Muscle of back (tissue), 3 donors: ENCODE measurements at regions not wholly inside any gene's neighbourhood (a gene's known extent, or its start where the extent isn't known, plus 50 kb on each side); places are given as distances from the start of the nearest gene placed in this dataset.

Experiments used
- DNase-seq, 3 donors: peaks; one replicate each; pipeline versions ENCODE4 v3.0.0 to v3.0.0-alpha.2; 2013

DNA sequence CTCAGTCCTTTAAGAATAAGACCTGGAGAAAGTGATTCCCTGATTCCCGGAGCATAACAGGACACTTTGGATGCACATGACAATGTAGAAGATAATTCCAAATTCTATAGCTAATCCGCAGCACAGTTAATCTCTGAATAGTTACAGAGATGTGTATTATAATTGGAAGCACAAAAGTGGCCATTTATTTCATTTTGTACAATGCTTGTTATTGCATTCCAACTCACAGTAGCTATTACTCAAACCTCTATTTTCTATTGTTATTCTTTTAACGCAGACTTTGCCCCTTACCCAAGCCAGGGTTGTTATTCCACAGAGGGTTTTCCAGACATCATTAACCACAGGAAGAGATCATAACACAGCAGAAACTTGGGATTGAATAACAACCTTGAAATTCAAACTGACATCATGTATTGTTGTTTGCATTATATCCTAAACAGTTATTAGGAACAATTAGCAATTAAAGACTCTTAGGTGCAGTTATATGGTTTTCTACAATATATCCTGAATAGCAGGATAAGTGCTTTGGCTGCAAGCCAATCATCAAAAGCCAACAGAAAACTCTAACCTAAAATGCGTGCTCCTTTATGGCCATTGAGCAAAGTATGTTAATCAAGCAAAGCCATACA is 984.0 kb upstream of the TENM3 start:
- DNase-seq, result no peak

- DNase-seq, result peak; percentile 3 to 9 (median 4)
Measured at GRCh38 chr4:181261279-181261678, 981.9 kb upstream of the TENM3 start.

- no peak for DNase-seq
Measured at GRCh38 chr4:181264893-181265292, 978.3 kb upstream of the TENM3 start.

DNA sequence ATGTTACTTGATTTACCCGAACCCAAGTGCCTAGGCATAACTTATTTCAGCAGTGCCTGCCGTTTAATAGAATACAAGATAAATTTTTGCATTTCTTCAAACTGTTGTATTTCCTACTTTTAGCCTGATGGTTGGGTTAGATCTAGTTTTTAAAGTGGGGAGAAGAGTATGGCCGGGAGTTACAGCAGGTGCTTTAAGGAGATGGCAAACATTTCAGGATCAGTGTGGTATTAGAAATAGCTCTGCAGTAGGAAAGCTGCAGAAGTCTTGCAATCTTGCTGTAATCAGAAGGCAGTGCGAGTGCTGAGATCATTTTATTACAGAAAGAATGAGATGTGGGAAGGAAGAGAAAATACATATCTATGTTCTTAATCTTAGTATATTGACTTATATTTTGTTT is 977.8 kb upstream of the TENM3 start:
- DNase-seq, result no peak

GRCh38 chr4:181271116-181271640 is 972.0 kb upstream of the TENM3 start:
- DNase-seq, result no peak

GRCh38 chr4:181272422-181272821 is 970.8 kb upstream of the TENM3 start:
- peak; percentile 52 to 79 (median 52) for DNase-seq

- no peak for DNase-seq
Measured at GRCh38 chr4:181278941-181279340, 964.3 kb upstream of the TENM3 start.

DNA sequence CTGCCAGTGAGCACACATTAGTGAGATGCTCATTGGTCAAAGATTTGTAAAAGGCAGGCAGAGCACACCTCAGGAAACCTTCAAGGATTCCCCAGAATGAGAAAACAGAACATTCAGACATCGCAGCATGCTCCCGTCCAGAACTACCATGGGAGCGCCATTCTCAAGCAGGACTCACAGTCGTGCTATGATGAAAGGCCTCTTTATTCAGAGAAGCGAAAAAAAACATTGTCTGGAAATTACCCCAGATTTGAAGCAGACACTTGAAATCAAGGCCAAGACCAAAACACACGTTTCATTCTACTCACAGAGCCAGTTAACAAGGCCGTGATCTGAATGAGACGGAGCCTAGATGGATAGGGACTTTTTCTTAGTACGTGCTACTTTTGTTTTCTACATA is 961.8 kb upstream of the TENM3 start:
- DNase-seq, result no peak

GRCh38 chr4:181289198-181289597 is 954.0 kb upstream of the TENM3 start:
- DNase-seq, result no peak

GRCh38 chr4:181291615-181292014 is 951.6 kb upstream of the TENM3 start:
- DNase-seq, result no peak

- no peak for DNase-seq
Measured at GRCh38 chr4:181293014-181293413, 950.2 kb upstream of the TENM3 start.

GRCh38 chr4:181293541-181293940 is 949.7 kb upstream of the TENM3 start:
- DNase-seq, result no peak

DNA sequence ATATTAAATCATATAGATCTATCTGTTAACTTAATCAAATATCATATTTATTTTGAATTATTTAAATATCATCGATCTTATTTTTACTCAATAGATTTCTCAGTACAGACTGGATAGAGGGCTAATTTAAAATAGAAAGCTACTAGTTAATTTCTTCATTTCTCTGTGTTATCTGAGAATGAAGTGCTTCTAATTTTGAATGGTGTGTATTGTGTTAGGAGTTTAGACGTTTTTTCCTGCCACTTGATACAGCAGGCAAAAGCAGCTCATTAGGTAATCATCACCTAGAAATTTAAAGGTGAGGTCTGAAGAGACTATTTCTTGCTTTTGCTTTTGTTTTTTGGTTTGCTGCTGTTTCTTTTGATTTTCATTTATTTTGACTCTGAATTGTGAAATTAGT is 948.8 kb upstream of the TENM3 start:
- no peak for DNase-seq

- DNase-seq, result peak in 1 of 3 donors; percentile 25
Measured at GRCh38 chr4:181301735-181302710, 941.2 kb upstream of the TENM3 start.

DNA sequence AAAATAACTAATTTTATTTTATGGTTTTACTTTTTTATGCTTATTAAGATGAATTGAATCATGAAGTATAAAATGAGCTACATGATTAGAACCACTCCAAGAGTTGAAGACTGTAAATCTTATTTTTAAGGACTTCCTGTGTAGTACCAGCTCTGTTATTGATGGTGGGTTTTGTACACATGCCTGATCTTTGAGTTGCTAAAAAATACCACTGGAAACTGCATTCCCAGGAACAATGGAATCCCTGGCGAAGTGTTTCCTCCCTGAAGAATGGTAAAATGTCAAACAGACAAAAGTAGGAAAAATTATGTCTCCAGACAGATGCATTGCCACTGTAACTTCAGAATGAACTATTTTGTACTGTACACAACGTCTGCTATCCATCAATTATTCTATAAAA is 935.4 kb upstream of the TENM3 start:
- no peak for DNase-seq

DNA sequence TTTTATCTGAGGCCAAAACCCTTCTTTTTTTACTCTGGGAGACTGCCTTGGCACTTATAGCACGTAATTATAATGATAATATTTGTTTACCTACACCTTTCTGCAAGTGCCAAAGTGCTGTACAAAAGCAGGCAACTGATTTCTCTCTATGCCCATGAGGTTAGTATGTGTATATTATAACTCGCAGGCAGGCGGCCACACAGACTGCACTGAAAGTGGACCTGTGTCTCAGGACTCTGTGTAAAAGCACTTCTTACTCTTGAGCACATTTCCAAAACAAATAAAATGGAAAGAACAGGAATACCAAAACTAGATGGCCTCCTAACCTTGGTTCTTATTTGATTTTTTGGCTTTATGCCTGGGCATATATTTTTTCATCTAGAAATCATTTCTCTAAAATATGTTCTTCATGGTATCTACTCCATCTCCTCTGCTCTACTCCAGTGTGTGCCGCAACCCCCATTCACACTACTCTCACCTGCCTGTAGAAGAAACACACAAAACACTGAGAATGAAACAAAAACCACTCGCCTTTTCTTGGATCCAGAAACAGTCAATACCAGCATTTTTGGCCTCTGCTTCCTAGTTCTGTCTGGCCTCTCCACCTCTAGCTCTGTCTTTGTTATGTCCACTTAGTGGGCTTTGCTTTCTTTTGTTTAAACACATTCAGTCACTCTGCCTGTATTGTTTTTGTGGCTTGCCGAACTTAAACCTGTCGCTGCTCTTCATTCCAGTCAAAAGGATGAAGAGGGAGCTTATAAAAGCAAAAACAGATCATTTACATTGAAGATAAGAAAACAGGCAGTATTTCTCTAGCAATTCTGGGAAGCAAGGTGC is 934.5 kb upstream of the TENM3 start:
- DNase-seq, result no peak

DNA sequence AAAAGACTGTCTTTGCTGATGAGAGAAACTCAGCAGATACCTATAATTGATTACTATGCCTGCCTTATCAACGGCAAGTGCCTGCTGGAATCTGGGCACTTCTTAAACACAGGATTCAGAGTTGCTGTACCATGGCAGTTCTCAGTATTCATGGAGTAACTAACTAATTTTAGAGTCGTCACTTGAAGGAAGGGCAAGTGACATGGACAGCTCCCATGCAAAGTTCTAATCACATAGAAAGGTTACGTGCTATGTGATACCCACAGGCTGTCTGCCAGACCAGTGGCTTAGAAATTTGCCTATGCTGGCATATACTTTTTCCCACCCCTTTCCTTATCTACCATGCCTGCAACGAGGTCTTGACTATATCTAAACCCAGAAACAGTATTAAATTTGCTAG is 931.1 kb upstream of the TENM3 start:
- peak in 1 of 3 donors; percentile 7 for DNase-seq

GRCh38 chr4:181319629-181320028 is 923.6 kb upstream of the TENM3 start:
- peak in 1 of 3 donors; percentile 7 for DNase-seq

GRCh38 chr4:181323061-181323460 is 920.1 kb upstream of the TENM3 start:
- no peak for DNase-seq

- no peak for DNase-seq
Measured at GRCh38 chr4:181330654-181331201, 912.5 kb upstream of the TENM3 start.

GRCh38 chr4:181331214-181331613 is 912.0 kb upstream of the TENM3 start:
- DNase-seq, result no peak

GRCh38 chr4:181345931-181346330 is 897.3 kb upstream of the TENM3 start:
- DNase-seq, result peak in 1 of 3 donors; percentile 14
